Cardiac muscle cell (in vitro differentiated cells and primary cell): ENCODE measurements at regions not wholly inside any gene's neighbourhood (a gene's known extent, or its start where the extent isn't known, plus 50 kb on each side); places are given as distances from the start of the nearest gene placed in this dataset.

Experiments
- DNase-seq, 2 donors: peaks; one replicate each; pipeline versions ENCODE4 v3.0.0 to v3.0.0-alpha.2; 2010 to 2017; ENCODE audit warnings: low read depth in 1 of 2, low spot score in 1 of 2
- H3K27ac ChIP-seq: fragments of 200-600 bp; sonication (generic); 2 replicates; pipeline ENCODE4 v1.5.1; 2016
- H3K27me3 ChIP-seq: fragments of 200-600 bp; sonication (generic); 2 replicates; pipeline ENCODE4 v1.6.0; 2016; ENCODE audit warnings: control low read depth
- H3K36me3 ChIP-seq: fragments of 200-600 bp; sonication (generic); 2 replicates; pipeline ENCODE4 v1.5.1; 2016; ENCODE audit warnings: control low read depth
- H3K4me1 ChIP-seq: fragments of 200-600 bp; sonication (generic); 2 replicates; pipeline ENCODE4 v1.8.1; 2017; ENCODE audit warnings: low read depth, mild to moderate bottlenecking, mixed run types
- H3K4me3 ChIP-seq: fragments of 200-600 bp; sonication (generic); 2 replicates; pipeline ENCODE4 v1.5.1; 2016; ENCODE audit warnings: mild to moderate bottlenecking
- H3K9me3 ChIP-seq: fragments of 200-600 bp; sonication (generic); 2 replicates; pipeline ENCODE4 v1.5.1; 2017; ENCODE audit warnings: low read depth, mild to moderate bottlenecking, control low read depth
- TF ChIP-seq, protein P1 (sequence below): IDR thresholded peaks from 2 replicates; pipeline ENCODE4 v1.5.1; 2012; ENCODE audit warnings: low read depth, mild to moderate bottlenecking, low read length

DNA sequence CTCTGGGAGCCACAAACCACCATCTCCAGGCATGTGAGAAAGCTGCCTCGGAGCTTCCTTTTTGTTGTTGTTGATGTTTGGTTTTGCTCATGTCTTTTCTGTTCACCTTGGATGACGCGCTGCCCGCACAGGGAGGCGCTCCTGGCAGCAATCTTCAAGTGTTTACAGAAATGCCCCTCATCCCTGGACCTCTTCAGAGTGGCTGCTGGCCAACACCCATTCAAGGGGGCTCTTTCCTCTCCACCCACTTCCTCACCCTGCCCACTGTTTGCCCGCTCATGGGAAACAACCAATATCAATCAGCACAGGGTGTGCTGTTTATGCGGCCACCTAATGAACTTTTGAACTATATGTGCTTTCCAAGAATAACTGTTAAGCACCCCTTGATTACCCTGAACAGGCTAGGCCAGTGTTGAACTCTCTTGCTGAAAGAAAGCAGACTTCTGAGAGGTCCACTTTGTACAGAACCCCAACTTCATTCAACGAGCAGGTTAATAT is 355.1 kb upstream of the CLNK start:
- Histone ChIP-seq H3K4me1 (peaks cover 5% of the 10 kb centered on the region), H3K36me3 (no peaks in the 10 kb centered on the region), H3K9me3 (no peaks in the 10 kb centered on the region), H3K27me3 (no peaks in the 10 kb centered on the region), H3K4me3 (no peak overlapping the region), H3K27ac (no peak overlapping the region)
- TF ChIP-seq, protein P1, sequence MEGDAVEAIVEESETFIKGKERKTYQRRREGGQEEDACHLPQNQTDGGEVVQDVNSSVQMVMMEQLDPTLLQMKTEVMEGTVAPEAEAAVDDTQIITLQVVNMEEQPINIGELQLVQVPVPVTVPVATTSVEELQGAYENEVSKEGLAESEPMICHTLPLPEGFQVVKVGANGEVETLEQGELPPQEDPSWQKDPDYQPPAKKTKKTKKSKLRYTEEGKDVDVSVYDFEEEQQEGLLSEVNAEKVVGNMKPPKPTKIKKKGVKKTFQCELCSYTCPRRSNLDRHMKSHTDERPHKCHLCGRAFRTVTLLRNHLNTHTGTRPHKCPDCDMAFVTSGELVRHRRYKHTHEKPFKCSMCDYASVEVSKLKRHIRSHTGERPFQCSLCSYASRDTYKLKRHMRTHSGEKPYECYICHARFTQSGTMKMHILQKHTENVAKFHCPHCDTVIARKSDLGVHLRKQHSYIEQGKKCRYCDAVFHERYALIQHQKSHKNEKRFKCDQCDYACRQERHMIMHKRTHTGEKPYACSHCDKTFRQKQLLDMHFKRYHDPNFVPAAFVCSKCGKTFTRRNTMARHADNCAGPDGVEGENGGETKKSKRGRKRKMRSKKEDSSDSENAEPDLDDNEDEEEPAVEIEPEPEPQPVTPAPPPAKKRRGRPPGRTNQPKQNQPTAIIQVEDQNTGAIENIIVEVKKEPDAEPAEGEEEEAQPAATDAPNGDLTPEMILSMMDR = no peak
- DNase-seq = no peak

DNA sequence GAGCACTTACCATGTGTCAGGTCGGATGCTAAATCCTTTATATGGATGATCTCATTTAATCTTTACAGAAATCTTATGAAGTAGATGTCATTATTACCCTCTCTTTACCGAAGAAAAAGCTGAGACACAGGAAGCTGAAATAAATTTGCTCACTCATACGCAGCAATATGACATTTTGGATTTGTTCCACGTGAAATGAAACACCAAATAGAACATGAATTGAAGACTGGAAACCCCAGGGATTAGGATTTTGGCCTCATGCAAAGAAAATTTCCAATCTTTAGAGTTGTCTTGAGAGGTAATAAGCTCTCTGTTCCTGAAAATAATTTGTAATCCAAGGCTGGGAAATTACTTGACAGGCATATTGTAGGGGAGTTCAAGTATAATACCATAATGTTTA is 354.4 kb upstream of the CLNK start:
- Histone ChIP-seq H3K4me3 (no peak overlapping the region), H3K9me3 (no peaks in the 10 kb centered on the region), H3K36me3 (no peaks in the 10 kb centered on the region), H3K4me1 (peaks cover 5% of the 10 kb centered on the region), H3K27me3 (no peaks in the 10 kb centered on the region), H3K27ac (no peak overlapping the region)
- no peak for DNase-seq
- TF ChIP-seq, protein P1 = no peak

DNA sequence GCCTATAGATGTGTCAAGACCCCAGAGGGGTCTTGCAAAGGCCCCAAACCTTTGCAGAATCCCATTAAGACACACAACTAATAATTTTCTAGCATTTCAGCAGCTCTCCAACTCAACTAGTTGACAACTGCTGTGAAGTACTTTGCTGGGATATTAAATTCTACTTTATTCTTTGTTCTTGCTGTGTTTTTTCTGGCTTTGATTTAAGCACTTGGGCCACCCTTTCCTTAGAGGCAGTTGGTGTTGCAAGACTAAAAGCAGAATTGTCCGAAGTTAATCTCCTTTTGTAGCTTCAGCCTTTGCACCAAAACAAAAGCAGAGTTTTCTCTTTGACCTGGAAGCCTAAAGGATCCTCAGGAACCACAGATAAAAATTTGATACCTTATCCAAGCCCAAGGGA is 353.1 kb upstream of the CLNK start:
- Histone ChIP-seq H3K4me3 (no peak overlapping the region), H3K9me3 (no peaks in the 10 kb centered on the region), H3K36me3 (no peaks in the 10 kb centered on the region), H3K4me1 (peaks cover 5% of the 10 kb centered on the region), H3K27ac (no peak overlapping the region), H3K27me3 (no peaks in the 10 kb centered on the region)
- TF ChIP-seq, protein P1 = no peak
- DNase-seq = no peak

DNA sequence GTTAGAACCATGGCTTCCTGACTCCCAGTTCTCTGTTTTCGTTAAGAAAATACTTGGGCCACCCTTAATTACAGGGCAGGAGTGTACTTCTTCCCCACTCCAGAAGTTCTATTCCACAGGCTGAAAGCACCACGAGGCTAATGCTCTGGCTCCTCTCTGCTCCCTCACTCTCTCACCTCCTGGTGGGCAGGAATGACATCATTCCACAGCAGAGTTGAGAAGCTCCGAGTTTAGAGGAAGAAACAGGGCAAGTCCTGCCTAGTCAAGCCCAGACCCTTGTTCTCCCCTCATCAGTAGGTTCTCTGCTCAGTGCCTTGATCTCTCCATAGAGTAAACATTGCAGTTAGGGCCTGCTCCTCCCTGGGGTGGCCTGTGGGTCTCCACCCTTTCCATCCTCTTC is 343.8 kb upstream of the CLNK start:
- no peaks in the 10 kb centered on the region for H3K9me3 ChIP-seq
- no peak for DNase-seq
- H3K4me1 ChIP-seq = peaks cover 3% of the 10 kb centered on the region
- TF ChIP-seq, protein P1 = no peak
- H3K27ac ChIP-seq = no peak overlapping the region
- no peaks in the 10 kb centered on the region for H3K36me3 ChIP-seq
- no peak overlapping the region for H3K4me3 ChIP-seq
- no peaks in the 10 kb centered on the region for H3K27me3 ChIP-seq

DNA sequence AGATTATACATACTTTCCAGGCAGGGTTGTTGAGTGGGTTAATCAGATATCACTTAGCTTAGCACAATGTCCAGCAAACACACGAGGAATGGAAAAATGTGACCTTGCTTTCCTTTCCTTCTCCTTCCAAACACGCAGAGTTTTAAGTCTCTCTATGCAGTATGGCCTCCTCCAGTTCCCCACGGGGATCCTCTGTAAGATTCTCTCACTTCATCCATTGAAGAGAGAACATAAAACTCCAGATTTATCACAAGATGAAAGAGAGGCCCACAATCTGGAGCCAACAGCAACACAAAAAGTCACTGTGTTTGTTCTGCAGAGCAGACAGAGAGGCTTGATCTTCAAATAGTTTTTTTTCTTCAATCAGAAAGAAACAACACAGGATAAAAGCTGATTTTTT is 336.8 kb upstream of the CLNK start:
- peaks cover 3% of the 10 kb centered on the region for H3K4me1 ChIP-seq
- H3K4me3 ChIP-seq = no peak overlapping the region
- no peak for DNase-seq
- H3K27ac ChIP-seq = no peak overlapping the region
- H3K36me3 ChIP-seq = no peaks in the 10 kb centered on the region
- no peaks in the 10 kb centered on the region for H3K27me3 ChIP-seq
- TF ChIP-seq, protein P1 = no peak
- H3K9me3 ChIP-seq = no peaks in the 10 kb centered on the region
